SKM-1 treated with dmso at 0.1 percent for 144 hours (cell line): ENCODE measurements at regions not wholly inside any gene's neighbourhood (a gene's known extent, or its start where the extent isn't known, plus 50 kb on each side); places are given as distances from the start of the nearest gene placed in this dataset.

Experiments used
- DNase-seq: peaks from one replicate; lab custom pipeline; 2025; ENCODE audit not compliant: unreplicated experiment; lab: John Stamatoyannopoulos, UW

GRCh38 chr2:212945526-212945925 lies 205.9 kb downstream of the IKZF2 start:
- DNase-seq: no peak

DNA sequence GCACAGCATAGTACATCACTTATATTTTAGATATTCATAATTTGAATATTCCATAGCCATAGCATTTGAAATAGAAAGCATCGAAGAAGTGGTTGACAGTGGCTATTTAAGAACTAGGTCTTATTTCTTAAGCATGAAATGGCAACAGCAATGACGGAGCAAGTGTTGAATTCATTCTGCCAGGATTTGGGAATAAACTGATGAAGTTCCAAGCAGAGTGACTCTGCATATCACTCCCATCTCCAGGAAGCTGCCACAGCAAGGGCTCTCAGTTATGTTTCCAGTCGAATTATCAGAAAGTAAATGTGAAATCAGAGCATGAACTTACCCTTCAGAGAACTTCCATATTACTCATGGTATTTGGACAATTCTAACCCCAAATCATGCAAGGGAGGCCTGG lies 208.1 kb downstream of the IKZF2 start:
- no peak for DNase-seq

DNA sequence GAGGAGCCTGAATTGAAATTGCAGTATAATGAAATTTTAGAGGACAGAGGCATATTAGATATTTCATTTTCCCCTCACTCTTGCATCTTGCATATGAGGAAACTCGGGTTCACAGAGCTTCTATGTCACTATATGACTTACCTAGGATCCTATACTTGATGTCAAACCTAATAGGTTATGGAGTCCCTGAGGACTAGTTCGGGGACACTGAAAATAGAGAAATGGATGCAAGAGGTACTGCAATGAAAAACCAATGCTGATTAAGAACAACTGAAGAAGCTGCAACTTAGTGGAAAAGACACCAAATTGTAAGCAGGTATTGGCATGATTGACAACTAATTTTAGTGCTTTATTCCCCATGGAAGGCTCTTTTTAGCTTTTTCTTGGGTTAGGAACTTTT lies 210.1 kb downstream of the IKZF2 start:
- DNase-seq: no peak

DNA sequence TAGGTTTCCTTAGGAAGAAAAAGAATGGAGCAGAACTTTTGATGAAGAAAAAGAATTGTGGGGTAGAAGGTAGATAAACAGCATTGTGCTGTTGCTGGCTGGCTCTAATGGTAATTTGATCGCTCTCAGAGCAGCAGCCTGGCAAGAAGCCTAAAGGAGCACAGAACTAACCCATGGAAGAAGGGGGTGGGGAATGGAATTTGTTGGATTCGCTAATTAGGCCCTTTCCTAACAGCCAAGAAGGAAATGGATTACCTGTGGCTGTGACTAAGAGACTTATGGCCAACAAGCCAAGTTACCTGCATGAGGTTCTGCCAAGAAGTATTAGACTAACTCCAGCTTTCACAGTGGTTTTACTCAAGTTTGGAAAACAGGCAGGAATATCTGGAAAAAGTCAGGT lies 210.6 kb downstream of the IKZF2 start:
- no peak for DNase-seq

DNA sequence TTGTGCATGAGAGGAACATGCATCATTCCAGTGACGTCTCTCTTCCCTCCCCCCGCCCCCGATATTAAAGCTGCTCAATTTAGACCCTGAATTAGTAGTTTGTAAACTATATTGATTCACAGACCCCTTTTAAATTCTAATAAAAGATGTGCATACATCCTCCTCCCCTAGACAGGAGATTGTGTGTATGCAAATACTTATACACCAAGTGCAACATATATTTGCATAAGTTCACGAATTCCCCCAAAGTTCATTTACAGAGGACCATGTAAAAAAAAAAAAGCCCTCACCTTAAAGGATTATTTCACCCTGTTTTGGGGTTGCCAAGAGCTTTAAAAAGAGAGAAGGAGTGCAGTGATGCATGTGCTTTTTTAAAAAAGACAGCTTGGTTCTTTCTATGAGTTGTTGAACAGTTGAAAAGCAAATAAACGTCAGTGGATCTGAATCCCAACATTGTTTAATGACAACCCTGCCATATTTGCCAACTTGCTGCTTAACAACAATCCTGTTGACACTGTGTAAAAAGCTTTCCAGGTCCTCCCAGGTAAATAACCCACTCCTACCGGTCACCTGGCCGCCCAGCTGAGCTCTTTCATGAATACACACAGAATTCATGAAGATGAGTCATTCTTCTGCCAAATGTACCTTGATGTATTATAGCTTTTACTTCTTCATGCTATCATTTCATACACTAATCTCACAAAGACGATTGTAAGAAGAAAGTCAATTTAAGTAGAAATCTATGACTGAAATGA lies 211.5 kb downstream of the IKZF2 start:
- DNase-seq: no peak

- DNase-seq: no peak
Observed at GRCh38 chr2:212938144-212938793, 213.1 kb downstream of the IKZF2 start.

- no peak for DNase-seq
Observed at GRCh38 chr2:212936572-212936971, 214.8 kb downstream of the IKZF2 start.

DNA sequence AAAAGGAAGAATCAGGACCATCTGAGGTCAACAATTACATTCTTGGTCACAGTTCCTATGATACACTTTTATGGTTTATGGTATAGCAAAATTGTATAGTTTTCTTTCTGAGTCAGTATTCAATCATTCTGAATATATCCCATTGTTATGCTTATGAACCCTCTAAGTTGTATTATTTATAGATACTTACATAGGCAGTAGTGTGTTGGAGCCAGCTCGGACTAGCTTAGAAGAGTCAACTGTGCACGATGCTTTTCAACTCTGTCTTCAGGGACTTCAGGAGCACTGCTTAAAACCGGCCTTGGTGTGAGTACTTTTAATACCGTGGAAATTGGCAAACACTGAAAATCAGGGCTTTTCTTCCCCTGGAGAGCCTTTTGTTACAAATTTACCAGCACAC lies 215.7 kb downstream of the IKZF2 start:
- no peak for DNase-seq

DNA sequence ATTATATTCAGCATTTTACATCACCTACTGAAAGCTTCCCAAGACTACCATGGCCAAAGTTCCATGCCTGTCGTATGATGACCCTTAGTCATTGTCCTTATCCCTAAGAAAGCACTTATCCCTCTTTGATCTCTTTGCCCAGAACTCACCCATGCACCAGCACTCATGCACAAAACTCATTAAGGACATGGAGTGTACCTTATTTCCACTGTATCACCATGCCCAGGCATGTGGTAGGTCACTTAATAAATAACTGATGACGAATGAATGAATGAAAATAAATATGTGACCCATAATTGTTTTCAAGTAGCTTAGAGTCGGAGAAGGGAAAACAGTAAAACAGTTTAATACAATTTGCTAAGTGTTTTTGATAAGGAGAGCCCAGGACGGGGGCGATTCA lies 220.1 kb downstream of the IKZF2 start:
- DNase-seq: no peak

DNA sequence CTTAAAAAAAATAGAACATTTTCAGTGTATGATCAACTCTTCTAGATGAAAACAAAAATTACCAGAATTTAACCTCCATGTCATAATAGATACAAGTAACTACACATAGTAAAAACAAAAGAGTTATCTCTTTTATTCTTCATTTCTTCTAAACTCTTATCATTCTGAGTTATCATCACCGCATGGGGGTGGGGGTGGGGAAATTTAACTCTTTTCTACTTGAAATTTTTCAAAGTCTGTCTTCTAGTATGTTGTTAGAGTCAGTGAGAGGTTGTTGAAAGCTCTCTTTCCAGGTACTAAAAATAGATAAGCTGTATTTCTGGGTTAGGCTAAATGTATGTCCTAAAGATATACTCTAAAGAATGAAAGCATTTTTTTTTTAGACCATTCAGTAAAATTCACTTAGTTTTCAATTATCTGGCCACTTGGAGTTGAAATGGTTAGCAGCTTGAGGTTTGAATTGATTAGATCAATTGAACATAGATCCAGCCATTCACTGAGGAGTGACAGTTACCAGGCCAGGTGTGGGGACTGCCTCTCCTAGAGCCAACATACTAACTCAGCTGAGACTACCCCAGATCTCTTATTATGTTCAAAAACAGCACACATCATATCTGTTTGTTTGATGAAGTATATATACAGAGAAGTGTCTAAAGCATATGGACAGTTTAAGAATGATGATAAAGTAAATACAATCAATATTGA lies 220.7 kb downstream of the IKZF2 start:
- no peak for DNase-seq

DNA sequence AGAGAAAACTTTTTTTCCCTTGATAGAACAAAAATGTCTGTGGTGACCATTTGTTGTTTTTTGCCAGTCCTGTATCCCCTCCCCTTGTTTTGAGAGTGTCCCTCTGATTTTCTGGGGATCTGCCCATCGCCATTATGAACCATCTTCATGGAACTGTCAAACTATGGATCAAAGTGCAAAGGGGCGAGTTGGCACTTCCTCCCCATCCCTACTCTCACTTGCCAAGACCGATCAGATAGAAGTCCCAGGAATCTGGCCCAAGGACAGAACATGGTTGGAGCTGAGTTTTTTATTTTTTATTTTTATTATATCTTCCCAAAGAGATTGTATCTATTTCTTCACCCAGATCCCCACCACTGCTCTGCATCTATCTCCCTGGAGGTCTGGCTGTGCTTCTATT lies 221.4 kb downstream of the IKZF2 start:
- no peak for DNase-seq

GRCh38 chr2:212929116-212929515 lies 222.3 kb downstream of the IKZF2 start:
- DNase-seq: no peak

- DNase-seq: no peak
Observed at GRCh38 chr2:212928681-212929080, 222.7 kb downstream of the IKZF2 start.

DNA sequence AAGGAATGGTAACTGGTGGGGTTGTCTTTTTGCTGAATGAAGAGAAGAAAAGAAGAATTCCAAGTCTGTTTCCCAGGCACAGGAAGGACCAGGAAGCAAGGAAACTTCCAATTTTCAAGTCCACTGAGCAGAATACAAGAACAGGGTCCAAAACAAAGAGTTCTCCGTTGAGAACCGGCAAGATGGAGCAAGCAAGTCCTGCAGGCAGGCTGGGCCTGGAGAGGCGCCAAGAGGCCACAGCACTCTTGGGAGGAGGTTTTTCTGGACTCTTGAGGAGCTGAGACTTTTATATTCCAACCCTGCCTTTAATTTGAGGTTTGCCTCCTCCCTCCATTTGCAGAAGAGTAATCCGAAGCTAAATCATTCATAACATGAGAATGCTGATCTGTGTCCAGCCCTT lies 224.5 kb downstream of the IKZF2 start:
- DNase-seq: no peak

DNA sequence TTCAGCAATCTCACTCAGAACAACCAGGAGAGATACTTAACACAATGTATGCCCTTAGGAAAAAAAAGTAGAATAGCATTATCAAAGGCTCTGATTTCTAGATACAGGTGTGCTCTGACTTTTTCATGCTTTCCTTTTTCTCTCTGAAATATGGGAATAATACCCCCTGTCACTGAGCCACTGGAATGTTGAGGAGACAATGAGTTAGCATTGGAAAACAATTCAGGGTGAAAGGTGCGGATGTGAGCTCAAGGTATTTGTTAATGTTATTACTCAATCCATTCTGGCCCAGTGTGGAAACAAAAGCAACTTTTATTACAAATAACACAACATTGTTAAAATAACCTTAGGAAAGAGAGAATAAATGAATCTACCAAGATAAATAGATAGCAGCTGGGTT lies 228.0 kb downstream of the IKZF2 start:
- no peak for DNase-seq

GRCh38 chr2:212922701-212923100 lies 228.7 kb downstream of the IKZF2 start:
- DNase-seq: no peak

- DNase-seq: no peak
Observed at GRCh38 chr2:212921711-212922110, 229.7 kb downstream of the IKZF2 start.

DNA sequence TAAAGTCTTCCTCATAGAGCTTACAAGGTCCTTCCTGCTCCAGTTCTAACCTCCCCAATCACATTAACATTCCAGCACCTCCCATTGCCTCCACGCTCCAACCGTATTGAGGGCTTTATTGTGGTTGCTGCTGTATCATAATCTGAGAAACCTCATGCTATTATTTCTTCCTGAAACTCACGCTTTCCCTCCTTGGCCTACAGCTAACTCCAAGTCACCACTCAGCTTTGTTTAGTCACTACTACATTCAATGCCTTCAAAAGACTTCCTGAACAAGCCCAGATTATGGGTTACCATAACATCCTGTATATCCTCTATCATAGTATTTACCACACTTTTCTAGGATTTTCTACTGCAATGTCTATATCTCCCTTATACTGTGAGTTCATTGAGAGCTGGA lies 230.4 kb downstream of the IKZF2 start:
- DNase-seq: no peak

DNA sequence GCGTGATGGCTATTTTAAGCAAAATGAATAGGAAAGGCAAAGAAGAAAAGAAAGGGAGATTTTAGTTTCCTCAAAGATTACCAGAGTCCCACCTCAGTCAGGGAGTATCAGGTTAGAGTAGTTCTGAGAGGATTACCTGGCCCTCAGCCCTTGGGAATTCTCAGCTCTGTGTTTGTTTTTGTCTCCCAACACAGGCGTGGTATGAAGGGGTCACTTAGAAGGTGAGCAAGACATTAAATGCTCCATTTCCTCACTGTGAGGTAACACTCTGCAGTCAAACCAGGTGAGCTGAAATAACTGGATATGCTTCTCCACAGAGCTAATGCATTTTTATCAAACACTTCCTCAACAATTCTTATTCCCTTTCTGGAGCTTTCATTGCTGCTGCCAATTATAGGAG lies 232.2 kb downstream of the IKZF2 start:
- no peak for DNase-seq

- no peak for DNase-seq
Observed at GRCh38 chr2:212918336-212918735, 233.1 kb downstream of the IKZF2 start.

GRCh38 chr2:212915121-212915782 lies 236.2 kb downstream of the IKZF2 start:
- DNase-seq: no peak

DNA sequence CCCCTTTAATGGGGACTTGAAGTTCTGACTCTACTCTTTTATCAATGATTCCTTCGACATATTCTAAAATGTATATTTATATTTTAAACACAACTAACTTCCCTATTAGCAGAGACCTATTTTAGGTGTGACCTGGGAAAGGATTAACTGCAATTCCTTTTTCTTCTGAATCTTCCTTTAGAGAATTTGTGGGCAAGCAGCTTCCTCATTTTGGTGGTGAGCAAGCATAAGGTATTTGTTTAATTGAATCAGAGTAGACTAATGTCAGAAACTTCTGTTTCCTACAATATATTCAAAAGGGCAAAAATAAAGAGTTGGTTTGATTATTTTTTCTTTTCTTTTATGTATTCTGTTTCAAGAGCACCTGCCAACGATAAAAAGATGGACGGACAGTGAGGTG lies 237.0 kb downstream of the IKZF2 start:
- peak; percentile 48 for DNase-seq
